Stimulated activated CD8-positive, alpha-beta memory T cell treated with anti-CD3 and anti-CD28 coated beads, Interleukin-12 subunit alpha, Interleukin-12 subunit beta, amount 100 ng/mL, for 1 hour (primary cell): ENCODE measurements at regions not wholly inside any gene's neighbourhood (a gene's known extent, or its start where the extent isn't known, plus 50 kb on each side); places are given as distances from the start of the nearest gene placed in this dataset.
"Not testable (repeated sequence)": the region's sequence is repeated elsewhere in the genome, so short reads cannot be mapped to it uniquely, and the experiment has no call there.

Source experiments
- DNase-seq: peaks from one replicate; pipeline ENCODE4 v3.0.0-alpha.2; 2020; ENCODE audit warnings: low read depth

DNA sequence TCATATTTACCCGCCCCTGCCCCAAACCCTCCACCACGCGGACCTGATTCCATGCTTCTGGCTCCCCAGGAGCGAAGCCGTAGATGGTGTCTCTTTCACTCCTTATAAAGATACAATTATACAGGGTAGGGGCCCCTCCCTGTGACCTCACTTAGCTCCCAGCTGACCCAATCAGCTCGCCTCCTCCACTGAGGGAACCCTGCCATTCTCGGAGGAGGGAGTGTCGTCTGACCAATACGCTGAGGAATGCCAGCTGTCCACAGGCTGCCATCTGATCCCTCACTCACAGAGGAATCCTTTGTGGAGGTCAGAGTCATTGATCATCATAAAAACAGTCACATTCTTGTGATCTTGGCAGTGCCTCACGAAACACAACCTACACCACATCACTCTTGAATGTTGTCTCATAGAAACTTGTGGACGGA lies 67.5 kb upstream of the INSIG1 start:
- no peak for DNase-seq

DNA sequence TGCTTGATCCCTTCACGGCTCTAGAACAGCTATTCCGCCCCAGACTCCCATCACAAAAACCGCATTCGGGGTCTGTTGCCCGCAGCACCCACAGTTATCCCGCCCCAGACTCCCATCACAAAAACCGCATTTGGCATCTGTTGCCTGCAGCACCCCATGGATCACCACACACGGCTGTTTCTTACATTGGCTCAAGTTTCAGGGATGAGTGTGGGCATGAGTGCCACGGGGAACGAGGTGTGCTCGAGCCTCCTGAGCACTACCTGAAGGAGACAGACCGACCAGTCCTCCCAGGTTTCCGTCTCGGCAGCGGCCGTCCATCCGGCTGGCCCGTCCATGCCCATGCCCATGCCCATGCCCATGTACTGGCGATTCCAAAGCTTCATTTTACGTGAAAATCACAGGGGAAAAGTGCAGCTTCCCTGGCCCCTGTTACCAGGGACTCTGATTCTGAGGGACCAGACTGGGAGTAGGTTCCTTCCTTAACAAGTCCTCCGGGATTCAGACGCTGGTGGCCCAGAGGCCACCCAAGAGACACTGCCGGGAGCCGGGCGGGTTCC lies 66.4 kb upstream of the INSIG1 start:
- no peak for DNase-seq

DNA sequence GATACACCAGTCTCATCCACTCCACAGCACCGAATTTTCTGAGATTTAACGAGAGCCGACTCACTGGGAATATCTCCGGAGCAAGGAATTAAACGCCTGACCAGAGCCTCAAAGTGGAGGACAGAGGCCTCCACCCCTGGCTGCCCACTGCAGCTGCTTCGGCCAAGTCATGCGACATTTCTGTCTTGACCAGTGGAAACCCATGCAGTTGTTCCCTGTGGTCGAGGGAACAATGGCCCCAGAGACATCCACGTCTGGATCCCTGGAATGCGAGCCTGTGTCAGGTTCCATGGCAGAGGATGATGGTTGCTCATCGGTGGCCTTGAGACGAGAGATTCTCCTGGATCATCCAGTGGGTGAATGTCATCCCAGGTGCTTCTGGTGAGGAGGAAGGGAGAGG lies 65.7 kb upstream of the INSIG1 start:
- no peak for DNase-seq

DNA sequence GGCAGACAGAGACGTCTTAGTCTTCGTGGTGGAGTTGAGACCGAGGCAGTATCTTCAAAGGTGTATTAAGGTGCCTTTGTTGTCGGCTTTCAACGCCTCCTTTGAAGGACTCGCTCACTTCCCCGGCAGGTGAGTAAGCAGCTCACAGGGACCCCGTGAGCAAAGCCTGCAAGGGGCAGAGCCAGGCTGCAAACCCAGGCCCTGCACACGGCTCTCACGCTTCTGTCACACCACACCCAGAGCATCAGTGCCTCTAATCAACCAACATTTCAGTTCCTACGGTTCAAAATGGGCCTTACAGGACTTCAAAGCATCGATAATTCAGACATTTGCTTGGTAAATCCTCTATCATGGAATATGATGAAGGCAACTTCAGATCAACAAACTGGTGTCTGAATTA lies 64.8 kb upstream of the INSIG1 start:
- DNase-seq, result no peak

DNA sequence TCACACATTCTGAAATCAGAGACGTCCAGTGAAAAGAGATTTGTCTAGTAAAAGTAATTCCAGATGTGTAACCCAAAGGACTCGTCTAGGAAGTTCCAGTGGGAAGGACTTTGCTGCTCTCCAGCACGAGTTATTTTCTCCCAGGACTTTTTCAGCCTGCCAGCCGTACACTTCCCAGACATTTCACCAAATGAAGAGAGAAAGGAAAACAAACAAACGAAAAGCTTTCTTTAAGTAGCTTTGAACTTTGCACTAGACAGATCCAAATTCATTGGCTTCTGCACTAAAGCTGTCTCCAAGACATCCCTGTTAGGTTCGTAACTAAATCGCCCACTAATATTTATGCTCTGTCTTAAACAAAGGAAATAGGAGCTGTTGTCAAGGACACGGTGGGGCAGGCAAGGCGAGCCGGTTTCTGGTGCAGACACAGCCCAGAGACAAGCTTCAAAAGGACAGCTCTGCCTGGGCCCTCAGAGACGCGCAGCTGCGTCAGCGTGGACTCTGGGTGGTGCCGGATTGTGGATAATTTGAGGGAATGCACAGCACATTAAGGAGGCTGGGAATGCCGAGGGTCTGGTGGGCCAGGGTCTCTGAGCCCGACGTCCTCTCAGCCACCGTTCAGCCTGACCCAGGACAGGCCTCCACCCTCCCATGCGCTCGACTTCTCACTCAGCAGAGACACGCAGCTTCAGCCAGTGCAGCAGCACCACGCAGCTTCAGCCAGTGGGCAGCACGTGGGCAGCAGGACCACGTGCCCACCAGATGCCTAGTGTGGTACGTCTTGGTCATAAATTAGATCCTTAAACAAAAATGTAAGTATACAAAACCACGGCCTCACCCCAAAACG lies 64.1 kb upstream of the INSIG1 start:
- DNase-seq, result no peak

DNA sequence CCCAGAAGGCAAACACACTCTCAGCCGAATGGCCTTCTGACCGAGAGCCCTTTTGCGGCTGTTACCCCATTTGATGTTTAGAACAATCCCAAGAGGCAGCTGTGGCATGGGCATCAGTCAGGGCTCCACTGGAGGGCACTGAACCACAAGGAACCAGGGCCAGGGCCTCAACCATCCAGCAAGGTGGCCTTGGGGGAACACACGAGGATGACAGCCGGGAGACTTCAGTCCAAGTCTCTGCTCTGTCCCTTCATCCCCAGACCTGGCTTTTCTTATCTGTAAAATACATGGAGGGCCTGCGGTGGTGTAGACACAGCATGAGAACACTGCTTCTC lies 63.6 kb upstream of the INSIG1 start:
- DNase-seq, result no peak

DNA sequence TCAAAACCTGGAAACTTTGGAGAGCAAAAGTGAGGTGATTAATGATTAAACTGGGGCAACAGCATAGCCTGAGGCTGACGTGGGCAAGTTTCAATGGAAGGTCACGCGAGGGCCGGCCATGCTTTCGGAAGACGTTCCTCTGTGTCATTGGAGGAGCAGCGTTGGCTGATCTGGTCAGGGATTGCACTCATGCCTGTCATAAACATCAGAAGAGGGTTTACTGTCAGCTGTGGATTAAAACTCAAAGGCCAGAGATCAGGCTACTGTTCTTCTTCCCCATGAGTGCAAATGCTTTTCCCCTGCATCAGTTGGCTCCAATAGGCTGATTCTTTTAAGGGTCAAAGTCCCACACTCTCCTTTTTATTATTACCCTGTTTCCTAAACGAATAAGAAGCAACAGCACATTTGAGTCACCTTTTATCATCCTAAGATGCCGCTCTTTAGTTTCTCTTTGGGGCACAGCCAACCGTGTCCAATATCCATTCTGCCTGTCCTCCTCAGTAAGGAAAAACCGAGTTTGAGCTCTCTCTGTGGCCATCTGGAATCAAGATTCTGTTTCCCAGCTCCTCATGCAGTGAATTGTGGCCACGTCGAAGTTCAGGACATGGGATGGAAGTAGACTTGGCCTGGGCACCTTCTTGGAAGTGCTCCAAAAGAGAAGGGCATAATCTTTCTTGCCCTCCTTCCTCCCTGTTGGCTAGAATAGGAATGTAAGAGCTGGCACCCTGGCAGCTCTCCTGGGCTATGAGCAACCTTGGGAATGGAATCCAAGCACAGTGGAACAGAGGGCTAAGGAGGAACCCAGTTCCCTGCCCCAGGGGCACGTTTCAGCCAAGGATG lies 62.5 kb upstream of the INSIG1 start:
- no peak for DNase-seq

DNA sequence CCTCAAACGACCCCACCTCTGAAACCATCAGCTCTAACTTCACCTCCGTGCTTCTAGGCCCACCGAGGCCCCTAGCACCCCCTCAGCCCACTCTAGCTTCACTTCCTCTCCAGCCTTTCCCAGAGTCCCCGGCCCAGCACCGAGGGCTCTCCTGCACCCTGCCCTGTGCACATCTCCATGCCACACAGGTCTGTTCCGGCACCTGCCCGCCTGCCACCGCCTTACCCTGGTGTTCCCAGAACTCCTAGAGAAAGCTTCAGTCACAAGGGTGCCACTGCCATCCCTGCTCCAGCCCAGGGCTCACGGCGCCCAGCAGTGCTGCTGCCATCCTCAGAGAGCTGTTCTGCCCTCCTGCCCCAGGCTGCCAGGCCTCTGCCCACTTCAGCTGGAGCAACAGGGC lies 61.3 kb upstream of the INSIG1 start:
- no peak for DNase-seq

DNA sequence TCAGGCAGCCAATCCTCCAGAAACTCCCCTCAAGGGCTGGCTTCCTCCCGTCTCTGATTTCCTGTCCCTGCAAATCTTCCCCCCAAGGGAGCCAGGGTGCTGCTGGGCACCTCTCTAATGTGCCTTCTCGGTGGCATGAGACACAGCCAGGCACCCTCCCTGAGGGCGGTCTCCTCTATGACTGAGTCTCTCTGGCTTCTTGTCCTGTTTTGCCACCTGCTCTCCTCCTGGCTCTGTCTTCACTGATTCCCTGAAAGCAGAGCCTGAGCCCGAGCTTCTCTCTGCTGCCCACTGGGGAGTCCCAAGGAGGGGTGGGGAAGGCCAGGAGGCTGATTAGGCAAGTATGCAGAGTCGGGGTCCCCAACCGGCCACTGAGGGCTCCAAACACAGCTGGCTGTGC lies 60.4 kb upstream of the INSIG1 start:
- no peak for DNase-seq

DNA sequence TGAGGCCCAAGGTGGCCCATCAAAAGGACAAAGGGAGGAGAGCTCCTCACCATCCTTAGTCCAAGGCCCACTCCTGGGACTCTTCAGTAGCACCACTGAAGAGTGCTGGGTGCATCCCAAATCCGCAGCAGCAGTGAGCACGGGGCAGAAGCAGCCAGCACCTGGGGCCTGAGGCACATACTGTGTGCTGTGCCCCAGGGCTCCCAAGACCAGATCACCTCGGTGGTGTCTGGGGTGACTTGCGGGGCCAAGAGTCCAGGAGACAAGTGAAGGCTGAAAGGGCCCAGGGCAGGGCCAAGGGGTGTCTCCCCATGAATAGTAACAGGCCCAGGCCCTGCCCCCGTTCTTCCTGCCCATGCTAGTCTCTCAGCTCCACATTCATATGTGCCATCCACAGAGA lies 59.9 kb upstream of the INSIG1 start:
- DNase-seq, result no peak

DNA sequence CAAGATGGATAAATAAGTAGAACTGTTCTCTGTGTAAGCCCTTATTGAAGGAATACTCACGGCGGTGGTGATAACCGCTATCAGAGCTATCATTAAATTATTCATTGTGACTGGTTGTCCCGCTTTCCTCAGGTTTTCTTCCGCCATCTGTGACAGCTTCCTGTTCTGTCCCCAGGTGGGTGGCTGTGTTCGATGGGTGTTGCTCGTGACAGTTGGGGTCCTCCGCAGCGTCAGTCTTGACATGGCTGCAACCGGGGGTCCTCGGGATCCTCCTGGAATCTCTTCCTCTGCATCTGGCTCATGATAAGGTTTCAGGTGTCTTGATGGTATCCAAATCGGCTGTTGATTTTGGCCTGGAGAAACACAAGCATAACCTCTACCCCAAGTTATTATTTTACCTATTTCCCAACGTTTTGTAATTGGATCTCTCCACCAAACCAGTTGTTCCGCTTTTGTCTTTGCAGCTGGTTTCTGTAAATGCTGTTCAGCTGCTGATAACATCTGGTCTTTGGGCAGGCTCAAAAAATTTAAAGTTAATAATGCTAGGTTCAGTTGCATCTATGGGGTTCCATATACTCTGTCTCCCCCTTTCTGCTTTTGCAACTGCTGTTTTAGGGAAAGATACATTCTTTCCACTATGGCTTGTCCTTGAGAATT lies 58.1 kb upstream of the INSIG1 start:
- DNase-seq, result not testable (repeated sequence)

DNA sequence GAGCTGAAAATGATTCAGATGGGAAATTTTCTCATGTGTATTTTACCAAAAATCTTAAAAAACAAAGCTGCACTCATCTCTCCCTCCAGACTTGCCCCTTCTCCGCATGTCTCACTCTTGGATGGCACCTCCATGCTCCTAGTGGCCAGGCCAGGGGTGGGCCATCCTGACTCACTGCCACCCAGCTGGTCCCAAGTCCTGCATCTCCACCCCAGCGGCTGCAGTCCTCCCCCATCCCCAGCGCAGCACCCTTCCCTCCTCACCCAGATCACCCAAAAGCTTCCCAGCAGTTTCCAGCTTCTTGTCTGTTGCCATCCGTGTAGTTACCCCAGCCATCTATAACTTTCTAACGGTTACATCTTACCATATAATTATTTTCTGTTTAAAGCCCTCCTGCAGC lies 53.0 kb upstream of the INSIG1 start:
- no peak for DNase-seq

DNA sequence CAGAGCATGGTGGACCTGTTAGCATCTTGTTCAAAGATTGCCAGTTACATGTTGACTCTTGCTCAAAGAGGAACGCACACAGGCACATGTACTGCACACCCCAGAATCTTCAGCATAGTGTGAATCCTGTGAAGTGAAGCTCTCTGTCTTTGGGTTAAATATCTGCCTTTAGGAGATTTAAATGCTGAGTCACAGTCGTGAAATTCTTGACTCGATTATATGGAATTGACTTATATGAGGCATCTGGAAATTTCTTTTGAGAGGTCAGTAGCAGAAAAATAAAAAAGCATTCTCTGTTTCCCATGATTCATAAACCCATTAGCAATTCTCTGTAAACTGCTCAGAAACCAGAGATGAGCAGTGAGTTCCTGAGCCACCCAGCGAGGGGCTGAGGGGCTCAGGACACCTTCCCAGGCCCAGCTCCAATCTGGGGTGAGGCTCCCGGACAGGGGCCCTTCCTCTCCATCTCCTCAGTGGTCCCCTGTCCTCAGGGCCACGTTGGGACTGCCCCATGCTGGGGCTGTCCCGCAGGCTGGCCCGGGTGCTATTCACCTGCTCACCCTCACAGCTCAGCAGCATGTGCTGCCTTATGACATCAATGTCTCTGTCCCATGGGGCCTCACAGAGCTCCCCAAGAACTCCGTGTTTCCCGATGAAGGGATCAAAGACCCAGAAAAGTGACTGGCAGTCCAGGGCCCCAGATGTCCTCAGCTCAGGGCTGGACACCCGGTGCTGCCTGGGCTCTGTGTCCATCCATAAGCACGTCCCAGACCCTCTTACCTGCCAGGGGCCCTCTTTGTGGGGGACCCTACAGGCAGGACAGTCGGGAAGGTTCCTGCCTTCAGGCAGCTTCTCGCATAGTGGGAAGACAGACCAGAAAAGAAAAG lies 50.0 kb upstream of the INSIG1 start:
- DNase-seq, result no peak
